ENCODE measurements at regions not wholly inside any gene's neighbourhood (a gene's known extent, or its start where the extent isn't known, plus 50 kb on each side); places are given as distances from the start of the nearest gene placed in this dataset.
"Not testable (repeated sequence)": the region's sequence is repeated elsewhere in the genome, so short reads cannot be mapped to it uniquely, and the experiment has no call there.

- DNase-seq (ENCODE audit: low spot score), result no peak
These were observed 58.1 kb downstream of the TUBA3C start for GRCh38 chr13:19123502-19123901.

GRCh38 chr13:19117913-19118739 is 63.5 kb downstream of the TUBA3C start:
- peak; percentile 1 for DNase-seq (ENCODE audit: low spot score)

GRCh38 chr13:19109225-19109624 is 72.4 kb downstream of the TUBA3C start:
- DNase-seq (ENCODE audit: low spot score), result not testable (repeated sequence)

GRCh38 chr13:19103140-19103539 is 78.5 kb downstream of the TUBA3C start:
- no peak for DNase-seq (ENCODE audit: low spot score)

- no peak for DNase-seq (ENCODE audit: low spot score)
These were observed 88.3 kb downstream of the TUBA3C start for GRCh38 chr13:19093369-19093768.

- DNase-seq (ENCODE audit: low spot score), result no peak
These were observed 91.1 kb downstream of the TUBA3C start for GRCh38 chr13:19090495-19090894.

- DNase-seq (ENCODE audit: low spot score), result peak; percentile 8
These were observed 92.3 kb downstream of the TUBA3C start for GRCh38 chr13:19089315-19089714.

GRCh38 chr13:19088416-19088815 is 93.2 kb downstream of the TUBA3C start:
- no peak for DNase-seq (ENCODE audit: low spot score)

GRCh38 chr13:19085876-19086275 is 95.7 kb downstream of the TUBA3C start:
- DNase-seq (ENCODE audit: low spot score), result no peak

GRCh38 chr13:19085258-19085657 is 96.4 kb downstream of the TUBA3C start:
- DNase-seq (ENCODE audit: low spot score), result no peak

GRCh38 chr13:19083340-19083739 is 98.3 kb downstream of the TUBA3C start:
- DNase-seq (ENCODE audit: low spot score), result no peak

GRCh38 chr13:19075418-19075817 is 106.2 kb downstream of the TUBA3C start:
- DNase-seq (ENCODE audit: low spot score), result no peak

GRCh38 chr13:19074519-19074918 is 107.1 kb downstream of the TUBA3C start:
- no peak for DNase-seq (ENCODE audit: low spot score)

GRCh38 chr13:19074106-19074505 is 107.5 kb downstream of the TUBA3C start:
- not testable (repeated sequence) for DNase-seq (ENCODE audit: low spot score)

- not testable (repeated sequence) for DNase-seq (ENCODE audit: low spot score)
These were observed 108.5 kb downstream of the TUBA3C start for GRCh38 chr13:19072956-19073706.

GRCh38 chr13:19072543-19072942 is 109.1 kb downstream of the TUBA3C start:
- no peak for DNase-seq (ENCODE audit: low spot score)

- DNase-seq (ENCODE audit: low spot score), result no peak
These were observed 110.3 kb downstream of the TUBA3C start for GRCh38 chr13:19071161-19071936.

- DNase-seq (ENCODE audit: low spot score), result no peak
These were observed 111.3 kb downstream of the TUBA3C start for GRCh38 chr13:19070398-19070735.

- DNase-seq (ENCODE audit: low spot score), result no peak
These were observed 111.8 kb downstream of the TUBA3C start for GRCh38 chr13:19069684-19070397.

GRCh38 chr13:19068691-19069090 is 112.9 kb downstream of the TUBA3C start:
- no peak for DNase-seq (ENCODE audit: low spot score)

GRCh38 chr13:19067767-19068166 is 113.9 kb downstream of the TUBA3C start:
- no peak for DNase-seq (ENCODE audit: low spot score)

GRCh38 chr13:19062801-19063200 is 118.8 kb downstream of the TUBA3C start:
- DNase-seq (ENCODE audit: low spot score), result no peak

Data from SK-N-DZ (cell line).